Activated B cell treated with CpG ODN at 0.5 μM for 24 hours (primary cell): ENCODE measurements at regions not wholly inside any gene's neighbourhood (a gene's known extent, or its start where the extent isn't known, plus 50 kb on each side); places are given as distances from the start of the nearest gene placed in this dataset.

Experiments
- ATAC-seq: fragments of 200-7000 bp; cut with Tn5 transposase; one replicate; pipeline ENCODE4 v1.10.0; 2021; ENCODE audit warnings: low read depth, mild to moderate bottlenecking, moderate library complexity
- CTCF ChIA-PET: fragments of 350-600 bp; sonication (Branson Sonifier 250); formaldehyde crosslinking; loops from one replicate; lab custom pipeline; 2021; ENCODE audit warnings: antibody characterized with exemption; lab: Charles Lee
- POLR2A ChIA-PET: fragments of 350-600 bp; sonication (Branson Sonifier 250); formaldehyde crosslinking; loops from one replicate; lab custom pipeline; 2021; ENCODE audit warnings: antibody characterized with exemption; lab: Charles Lee
- DNase-seq: peaks from one replicate; pipeline ENCODE4 v3.0.0; 2022
- H3K27ac Mint-ChIP-seq: one replicate; pipeline ENCODE4 v1.8.0; 2020; ENCODE audit warnings: mixed read lengths
- H3K27me3 Mint-ChIP-seq: one replicate; pipeline ENCODE4 v1.8.0; 2021; ENCODE audit warnings: mixed read lengths
- H3K36me3 Mint-ChIP-seq: one replicate; pipeline ENCODE4 v1.8.0; 2021; ENCODE audit warnings: low read depth, mixed read lengths
- H3K4me1 Mint-ChIP-seq: one replicate; pipeline ENCODE4 v1.8.0; 2021; ENCODE audit warnings: mixed read lengths
- H3K4me3 Mint-ChIP-seq: one replicate; pipeline ENCODE4 v1.8.0; 2020; ENCODE audit warnings: mild to moderate bottlenecking, mixed read lengths
- H3K9me3 Mint-ChIP-seq: one replicate; pipeline ENCODE4 v1.8.0; 2020; ENCODE audit warnings: mixed read lengths
- CTCF ChIP-seq: fragments of 200-600 bp; IDR thresholded peaks from one replicate; pipeline ENCODE4 v1.8.0; 2022; ENCODE audit warnings: antibody characterized with exemption, mild to moderate bottlenecking
- intact Hi-C: fragments of 100-400 bp; cut with micrococcal nuclease; formaldehyde crosslinking; loops from one replicate; pipeline ENCODE4 v1.15.1; 2024

DNA sequence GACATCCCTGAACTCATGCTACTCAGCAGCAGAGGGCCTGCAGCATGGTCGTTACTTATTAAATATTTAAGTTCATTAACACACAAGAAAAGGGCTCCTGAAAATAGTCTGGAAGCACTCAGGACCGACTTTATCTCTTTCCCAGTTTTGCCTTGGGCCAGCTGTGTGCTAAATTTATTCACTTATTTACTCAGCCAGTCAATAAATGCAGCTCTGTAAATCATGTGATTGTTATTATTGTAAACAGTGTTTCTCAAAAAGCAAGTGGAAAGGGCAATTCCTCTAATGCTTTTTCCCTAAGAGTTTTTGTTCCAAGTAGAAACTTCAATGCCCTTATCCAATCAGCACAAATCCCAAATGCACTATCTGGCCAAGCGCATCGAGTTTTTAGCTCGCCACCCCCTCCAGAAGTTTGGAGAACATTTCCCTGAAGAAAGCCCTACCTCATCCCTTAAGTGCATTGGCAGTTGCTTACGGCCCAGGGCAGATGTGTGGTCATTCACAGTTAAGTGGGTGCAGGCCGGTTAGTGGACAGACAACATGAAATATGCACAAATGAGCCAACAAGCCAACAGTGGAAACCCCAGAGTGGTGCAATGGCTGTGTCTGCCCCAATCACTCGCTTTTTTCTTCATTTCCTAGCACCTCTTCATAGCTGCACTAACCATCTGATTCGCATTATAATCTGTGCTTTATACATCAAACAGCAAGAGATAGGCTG is 125.8 kb downstream of the SMIM20 start:
- ChIA-PET CTCF (no interaction called here), POLR2A (no interaction called here)
- no peak for DNase-seq
- ATAC-seq, result no peak
- no peak overlapping the region for H3K4me3 Mint-ChIP-seq
- no peaks in the 10 kb centered on the region for H3K9me3 Mint-ChIP-seq
- H3K4me1 Mint-ChIP-seq, result peaks cover 2% of the 10 kb centered on the region
- H3K27me3 Mint-ChIP-seq, result peaks cover 15% of the 10 kb centered on the region
- intact Hi-C loops, result no loop called here
- H3K36me3 Mint-ChIP-seq, result no peaks in the 10 kb centered on the region
- H3K27ac Mint-ChIP-seq, result no peak overlapping the region
- TF ChIP-seq CTCF, result no peak

GRCh38 chr4:26044524-26044923 is 130.5 kb downstream of the SMIM20 start:
- ChIA-PET POLR2A (no interaction called here), CTCF (no interaction called here)
- intact Hi-C loops, result no loop called here
- no peak for ATAC-seq
- TF ChIP-seq CTCF, result no peak
- Mint-ChIP-seq H3K27me3 (peaks cover 29% of the 10 kb centered on the region), H3K36me3 (no peaks in the 10 kb centered on the region), H3K4me1 (peaks cover 2% of the 10 kb centered on the region), H3K27ac (no peak overlapping the region), H3K9me3 (no peaks in the 10 kb centered on the region), H3K4me3 (no peak overlapping the region)
- no peak for DNase-seq

GRCh38 chr4:26044983-26045382 is 131.0 kb downstream of the SMIM20 start:
- ChIA-PET CTCF (no interaction called here), POLR2A (no interaction called here)
- no peaks in the 10 kb centered on the region for H3K9me3 Mint-ChIP-seq
- H3K4me3 Mint-ChIP-seq, result no peak overlapping the region
- H3K27ac Mint-ChIP-seq, result no peak overlapping the region
- no peak for ATAC-seq
- H3K27me3 Mint-ChIP-seq, result peaks cover 29% of the 10 kb centered on the region
- intact Hi-C loops, result no loop called here
- DNase-seq, result no peak
- peaks cover 2% of the 10 kb centered on the region for H3K4me1 Mint-ChIP-seq
- H3K36me3 Mint-ChIP-seq, result no peaks in the 10 kb centered on the region
- no peak for TF ChIP-seq CTCF

GRCh38 chr4:26047795-26048194 is 133.8 kb downstream of the SMIM20 start:
- DNase-seq (no peak), ATAC-seq (no peak)
- no peak for TF ChIP-seq CTCF
- Mint-ChIP-seq H3K27ac (no peak overlapping the region), H3K36me3 (no peaks in the 10 kb centered on the region), H3K4me3 (no peak overlapping the region), H3K4me1 (peaks cover 4% of the 10 kb centered on the region), H3K27me3 (peaks cover 33% of the 10 kb centered on the region), H3K9me3 (no peaks in the 10 kb centered on the region)
- intact Hi-C loops, result no loop called here
- ChIA-PET CTCF (no interaction called here), POLR2A (no interaction called here)

DNA sequence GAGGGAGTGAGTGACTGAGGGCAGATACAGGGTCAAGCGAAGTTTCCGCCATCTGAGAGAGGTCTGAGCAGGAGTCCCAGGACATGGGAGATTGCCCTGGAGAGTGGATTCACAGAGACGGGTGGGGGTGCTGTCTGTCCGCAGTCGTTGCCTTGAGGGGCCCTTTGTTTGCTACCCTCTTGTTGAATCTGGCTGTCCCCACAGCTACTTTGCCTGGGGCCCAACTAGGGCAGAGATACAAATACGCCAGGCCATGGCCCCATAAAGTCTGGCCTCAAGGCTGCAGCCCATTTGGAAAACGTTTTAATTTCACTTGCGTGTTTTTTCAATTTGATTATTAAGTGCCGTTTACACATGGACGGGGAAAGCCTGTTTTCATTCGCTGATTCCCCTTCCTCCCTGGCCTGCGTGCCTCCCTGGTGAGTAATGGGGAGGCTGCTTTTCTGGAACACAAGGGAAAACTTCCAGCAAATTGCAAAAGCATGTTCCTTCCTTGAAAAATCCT is 134.4 kb downstream of the SMIM20 start:
- no peak overlapping the region for H3K27ac Mint-ChIP-seq
- H3K9me3 Mint-ChIP-seq, result no peaks in the 10 kb centered on the region
- ChIA-PET POLR2A (no interaction called here), CTCF (no interaction called here)
- intact Hi-C loops, result no loop called here
- ATAC-seq (no peak), DNase-seq (no peak)
- no peak for TF ChIP-seq CTCF
- peaks cover 30% of the 10 kb centered on the region for H3K27me3 Mint-ChIP-seq
- no peaks in the 10 kb centered on the region for H3K36me3 Mint-ChIP-seq
- peaks cover 4% of the 10 kb centered on the region for H3K4me1 Mint-ChIP-seq
- no peak overlapping the region for H3K4me3 Mint-ChIP-seq
